HG03378 (cell line): ENCODE measurements at regions not wholly inside any gene's neighbourhood (a gene's known extent, or its start where the extent isn't known, plus 50 kb on each side); places are given as distances from the start of the nearest gene placed in this dataset.
"Not testable (repeated sequence)": the region's sequence is repeated elsewhere in the genome, so short reads cannot be mapped to it uniquely, and the experiment has no call there.

Experiments used
- ATAC-seq: cut with Tn5 transposase; IDR thresholded peaks from one replicate; pipeline ENCODE4 v1.9.1; 2021; ENCODE audit warnings: mild to moderate bottlenecking, moderate library complexity; ENCODE audit not compliant: unreplicated experiment

DNA sequence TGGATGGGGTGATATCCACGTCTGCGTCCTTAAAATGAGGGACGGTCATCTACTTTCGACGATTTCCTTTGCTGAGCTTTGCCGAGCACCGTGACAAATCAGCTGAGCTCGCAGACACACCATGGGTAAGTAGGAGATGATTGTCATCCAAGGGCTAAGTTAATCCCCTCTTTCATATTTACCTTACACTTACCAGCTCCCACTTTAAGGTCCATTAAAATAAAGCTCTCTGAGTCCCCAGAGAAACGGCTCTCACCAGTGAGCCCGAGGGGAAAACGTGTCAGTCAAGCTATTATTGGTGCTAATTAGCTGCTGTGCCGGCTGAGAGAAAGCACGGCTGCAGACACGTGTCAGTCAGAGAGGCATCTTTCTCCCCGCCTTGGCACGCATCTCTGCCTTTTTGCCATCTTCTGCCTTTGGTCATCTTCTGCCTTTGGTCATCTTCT, 72.2 kb downstream of the CRLF2 start:
- ATAC-seq, result no peak

DNA sequence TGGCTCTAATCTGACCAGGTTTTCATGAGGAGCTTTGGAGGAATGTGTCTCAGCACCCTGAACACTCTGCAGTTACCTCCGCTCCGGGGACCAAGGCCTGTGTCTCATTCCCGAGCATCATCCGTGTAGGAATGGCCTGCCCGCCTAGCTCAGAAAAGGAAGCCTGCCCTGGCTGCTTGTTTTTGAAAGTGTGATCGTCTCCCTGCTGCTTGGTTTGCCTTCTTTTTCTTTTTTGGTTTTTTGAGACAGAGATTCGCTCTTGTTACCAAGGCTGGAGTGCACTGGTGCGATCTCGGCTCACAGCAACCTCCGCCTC, 73.3 kb downstream of the CRLF2 start:
- no peak for ATAC-seq

DNA sequence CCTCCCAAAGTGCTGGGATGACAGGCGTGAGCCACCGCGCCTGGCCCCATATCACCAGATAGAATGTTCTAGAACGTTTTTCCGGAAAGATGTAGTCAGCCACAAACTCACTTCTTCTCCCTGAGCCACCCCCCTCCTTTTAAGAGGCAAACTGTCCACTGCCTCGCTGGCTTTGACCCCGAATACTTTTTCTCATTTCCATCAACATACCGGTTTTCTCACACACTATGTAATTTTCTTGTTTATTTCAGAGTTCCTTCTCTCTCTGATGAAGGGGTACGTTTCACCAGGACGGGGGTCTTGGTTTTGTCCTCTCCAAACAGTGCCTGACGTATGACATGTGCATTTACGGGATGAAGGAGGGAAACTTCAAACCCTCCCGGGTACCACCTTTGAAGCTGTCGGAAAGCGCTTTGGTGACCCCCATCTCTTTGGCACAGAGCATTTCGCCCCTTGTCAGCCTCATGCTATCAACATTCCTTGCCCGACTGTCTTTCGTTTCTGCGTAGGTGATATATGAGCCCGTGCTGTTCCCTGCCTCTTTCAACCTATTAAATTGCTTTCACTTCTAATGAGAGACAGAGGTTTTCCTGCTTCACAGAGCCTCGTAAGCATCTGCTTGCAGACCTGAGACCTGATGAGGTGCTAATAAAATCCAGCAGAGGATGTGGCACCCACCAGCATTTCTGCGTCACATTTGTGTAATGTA, 73.8 kb downstream of the CRLF2 start:
- ATAC-seq, result no peak

DNA sequence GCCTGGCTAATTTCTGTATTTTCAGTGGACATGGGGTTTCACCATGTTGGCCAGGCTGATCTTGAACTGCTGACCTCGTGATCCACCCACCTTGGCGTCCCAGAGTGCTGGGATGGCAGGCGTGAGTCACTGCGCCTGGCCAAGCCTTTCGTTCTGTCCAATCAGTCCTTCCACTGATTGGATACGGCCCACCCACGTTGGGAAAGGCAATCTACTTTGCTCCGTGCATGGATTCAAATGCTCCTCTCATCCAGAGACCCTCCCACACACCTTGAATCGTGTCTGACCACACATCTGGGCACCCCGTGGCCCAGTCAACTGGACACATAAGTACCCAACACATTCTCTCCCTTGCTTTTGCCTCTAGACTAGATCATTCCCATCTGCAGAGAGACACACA, 74.9 kb downstream of the CRLF2 start:
- no peak for ATAC-seq

DNA sequence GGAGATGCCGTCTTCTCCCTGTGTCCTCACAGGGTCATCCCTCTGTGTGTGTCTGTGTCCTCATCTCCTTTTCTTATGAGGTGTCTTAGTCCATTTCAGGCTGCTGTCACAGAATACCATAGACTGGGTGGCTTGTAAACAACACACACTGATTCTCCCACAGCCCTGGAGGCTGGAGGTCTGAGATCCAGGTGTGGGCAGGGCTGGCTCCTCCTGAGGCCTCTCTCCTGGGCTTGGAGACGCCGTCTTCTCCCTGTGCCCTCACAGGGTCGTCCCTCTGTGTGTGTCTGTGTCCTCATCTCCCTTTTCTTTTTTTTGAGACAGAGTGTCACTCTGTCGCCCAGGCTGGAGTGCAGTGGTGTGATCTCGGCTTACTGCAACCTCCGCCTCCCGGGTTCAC, 75.9 kb downstream of the CRLF2 start:
- ATAC-seq, result not testable (repeated sequence)

DNA sequence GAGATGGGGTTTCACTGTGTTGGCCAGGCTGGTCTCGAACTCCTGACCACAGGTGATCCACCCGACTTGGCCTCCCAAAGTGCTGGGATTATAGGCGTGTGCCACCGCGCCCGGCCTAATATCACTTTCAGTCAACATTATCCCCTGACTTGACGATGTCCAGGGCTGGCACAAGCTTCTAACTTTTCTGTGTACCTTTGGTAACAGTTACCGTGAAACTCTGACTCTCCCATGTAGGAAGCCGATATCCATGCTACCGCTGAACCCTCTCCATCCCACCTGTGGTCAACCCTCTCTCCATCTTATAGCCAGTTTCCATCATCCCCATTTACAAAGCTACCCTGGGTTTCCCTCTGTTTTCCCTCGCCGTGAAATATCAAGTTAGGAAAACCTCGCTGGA, 77.5 kb downstream of the CRLF2 start:
- ATAC-seq, result no peak

DNA sequence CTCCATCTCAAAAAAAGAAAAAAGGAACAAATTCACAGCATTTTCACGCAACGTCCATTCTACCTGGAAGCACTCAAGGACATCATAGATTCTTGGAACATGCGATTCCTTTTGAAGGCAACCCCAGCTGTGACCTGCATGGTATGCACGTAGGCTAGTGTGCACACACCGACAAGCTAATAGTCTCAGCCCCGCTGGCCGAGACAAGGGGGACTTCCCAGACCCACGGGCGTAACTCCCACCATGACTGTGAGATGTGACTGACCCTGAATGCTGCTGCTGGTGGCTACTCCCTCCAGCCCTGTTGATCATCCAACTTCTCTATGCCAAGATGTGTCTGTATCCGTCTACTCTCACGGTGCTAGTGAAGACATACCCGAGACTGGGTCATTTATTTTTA, 78.3 kb downstream of the CRLF2 start:
- no peak for ATAC-seq

DNA sequence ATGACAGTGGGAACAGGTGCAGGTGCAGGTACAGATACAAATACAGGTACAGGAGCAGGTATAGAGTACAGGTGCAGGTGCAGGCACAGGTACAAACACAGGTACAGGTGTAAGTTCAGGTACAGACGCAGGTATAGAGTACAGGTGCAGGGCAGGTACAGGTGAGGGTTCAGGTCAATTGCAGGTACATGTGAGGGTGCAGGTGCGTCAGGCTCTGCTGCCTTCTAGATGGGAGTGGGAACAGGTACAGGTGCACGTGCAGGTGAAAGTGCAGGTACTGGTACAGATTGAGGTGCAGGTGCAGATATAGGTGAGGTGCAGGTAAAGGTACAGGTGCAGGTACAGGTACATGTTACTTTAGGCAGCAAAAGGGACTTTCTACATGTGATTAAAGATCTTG, 85.7 kb downstream of the CRLF2 start:
- ATAC-seq, result no peak

DNA sequence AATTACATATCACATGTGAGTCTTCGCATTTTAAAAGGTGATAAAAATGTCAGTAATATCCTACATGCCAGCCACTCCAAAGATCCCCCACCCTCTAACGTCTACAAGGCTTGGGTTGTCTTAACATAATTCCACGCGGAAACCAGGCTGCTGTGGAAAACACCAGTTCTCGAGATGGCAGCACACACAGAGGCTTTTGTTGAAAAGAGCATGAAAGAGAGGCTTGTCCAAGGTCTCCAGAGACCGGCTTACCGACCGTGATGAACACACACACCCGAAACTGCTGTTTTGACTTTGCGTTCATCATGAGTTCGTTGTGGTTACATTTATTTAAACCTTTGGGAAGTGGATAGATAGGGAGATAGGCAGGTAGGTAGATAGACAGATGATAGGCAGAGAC, 87.9 kb downstream of the CRLF2 start:
- ATAC-seq, result no peak

DNA sequence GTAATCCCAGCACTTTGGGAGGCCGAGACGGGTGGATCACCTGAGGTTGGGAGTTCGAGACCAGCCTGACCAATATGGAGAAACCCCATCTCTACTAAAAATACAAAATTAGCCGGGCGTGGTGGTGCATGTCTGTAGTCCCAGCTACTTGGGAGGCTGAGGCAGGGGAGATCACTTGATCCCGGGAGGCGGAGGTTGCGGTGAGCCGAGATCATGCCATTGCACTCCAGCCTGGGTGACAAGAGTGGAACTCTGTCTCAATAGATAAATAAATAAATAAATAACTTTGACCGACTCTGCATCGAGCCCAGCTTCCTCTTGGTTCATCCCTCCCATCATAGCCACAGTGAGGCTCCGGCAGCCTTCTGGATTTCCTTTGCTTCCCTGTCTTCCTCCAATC, 89.6 kb downstream of the CRLF2 start:
- not testable (repeated sequence) for ATAC-seq

DNA sequence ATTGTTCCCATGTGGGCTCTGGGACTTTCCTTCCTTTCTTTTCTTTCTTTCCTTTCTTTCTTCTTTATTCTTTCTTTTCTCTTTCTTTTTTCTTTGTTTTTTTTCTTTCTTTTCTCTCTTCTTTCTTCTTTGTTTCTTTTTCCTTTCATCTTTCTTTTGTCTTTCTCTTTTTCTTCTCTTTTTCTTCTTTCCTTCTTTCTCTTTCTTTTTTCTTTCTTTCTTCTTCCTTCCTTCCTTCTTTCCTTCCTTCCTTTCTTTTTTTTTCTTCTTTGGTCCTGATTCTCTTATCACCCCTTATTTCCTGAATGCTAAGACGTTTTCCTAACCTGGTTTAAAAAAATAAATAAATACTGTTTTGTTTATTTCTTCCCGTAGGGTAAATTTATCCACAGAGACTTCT, 93.2 kb downstream of the CRLF2 start:
- no peak for ATAC-seq

DNA sequence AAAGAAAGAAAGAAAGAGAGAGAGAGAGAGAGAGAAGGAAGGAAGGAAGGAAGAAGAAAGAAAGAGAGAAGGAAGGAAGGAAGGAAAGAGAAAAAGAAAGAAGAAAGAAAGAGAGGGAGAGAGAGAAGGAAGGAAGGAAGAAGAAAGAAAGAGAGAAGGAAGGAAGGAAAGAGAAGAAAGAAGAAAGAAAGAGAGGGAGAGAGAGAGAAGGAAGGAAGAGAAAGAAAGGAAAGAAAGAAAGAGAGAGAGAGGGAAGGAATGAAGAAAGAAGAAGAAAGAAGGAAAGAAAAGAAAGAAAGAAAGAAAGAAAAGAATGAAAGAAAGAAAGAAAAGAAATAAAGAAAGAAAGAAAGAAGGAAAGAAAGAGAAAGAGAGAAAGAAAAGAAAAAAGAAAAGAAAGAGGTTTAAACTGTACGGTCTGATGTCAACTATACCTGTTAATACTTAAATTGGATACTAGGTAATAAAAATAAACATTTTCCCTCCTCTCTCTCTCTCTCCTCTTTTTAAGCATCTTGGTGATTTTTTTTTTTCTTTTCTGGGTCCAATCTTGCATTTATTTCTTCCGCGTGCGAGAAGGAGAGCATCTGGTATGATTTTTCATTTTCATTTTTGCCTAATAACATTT, 93.8 kb downstream of the CRLF2 start:
- no peak for ATAC-seq

DNA sequence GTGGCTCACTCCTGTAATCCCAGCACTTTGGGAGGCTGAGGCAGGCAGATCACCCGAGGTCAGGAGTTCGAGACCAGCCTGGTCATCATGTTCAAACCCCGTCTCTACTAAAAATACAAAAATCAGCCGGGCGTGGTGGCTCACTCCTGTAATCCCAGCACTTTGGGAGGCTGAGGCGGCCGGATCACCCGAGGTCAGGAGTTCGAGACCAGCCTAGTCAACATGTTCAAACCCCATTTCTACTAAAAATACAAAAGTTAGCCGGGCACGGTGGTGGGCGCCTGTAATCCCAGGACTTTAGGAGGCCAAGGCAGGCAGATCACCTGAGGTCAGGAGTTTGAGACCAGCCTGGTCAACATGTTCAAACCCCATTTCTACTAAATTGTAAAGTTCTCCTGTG, 97.0 kb downstream of the CRLF2 start:
- not testable (repeated sequence) for ATAC-seq

DNA sequence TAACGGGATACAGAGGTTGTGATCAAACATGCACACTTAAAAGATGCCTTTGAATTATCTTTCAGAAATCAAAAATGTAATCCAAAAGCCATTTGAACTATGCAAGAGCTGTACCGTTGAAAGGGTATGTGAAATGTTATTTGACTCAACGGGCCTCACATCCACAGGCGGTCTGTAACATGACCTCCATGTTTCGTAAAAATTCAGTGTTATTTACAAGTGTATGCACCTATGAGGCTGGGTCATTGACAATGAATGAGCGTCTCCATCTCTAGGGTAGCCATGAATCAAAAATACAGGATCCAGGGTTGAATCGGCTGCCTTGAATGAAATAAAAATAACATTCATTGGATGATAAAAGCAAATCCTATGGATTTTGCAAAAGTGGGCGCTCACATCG, 100.1 kb downstream of the CRLF2 start:
- ATAC-seq, result no peak

DNA sequence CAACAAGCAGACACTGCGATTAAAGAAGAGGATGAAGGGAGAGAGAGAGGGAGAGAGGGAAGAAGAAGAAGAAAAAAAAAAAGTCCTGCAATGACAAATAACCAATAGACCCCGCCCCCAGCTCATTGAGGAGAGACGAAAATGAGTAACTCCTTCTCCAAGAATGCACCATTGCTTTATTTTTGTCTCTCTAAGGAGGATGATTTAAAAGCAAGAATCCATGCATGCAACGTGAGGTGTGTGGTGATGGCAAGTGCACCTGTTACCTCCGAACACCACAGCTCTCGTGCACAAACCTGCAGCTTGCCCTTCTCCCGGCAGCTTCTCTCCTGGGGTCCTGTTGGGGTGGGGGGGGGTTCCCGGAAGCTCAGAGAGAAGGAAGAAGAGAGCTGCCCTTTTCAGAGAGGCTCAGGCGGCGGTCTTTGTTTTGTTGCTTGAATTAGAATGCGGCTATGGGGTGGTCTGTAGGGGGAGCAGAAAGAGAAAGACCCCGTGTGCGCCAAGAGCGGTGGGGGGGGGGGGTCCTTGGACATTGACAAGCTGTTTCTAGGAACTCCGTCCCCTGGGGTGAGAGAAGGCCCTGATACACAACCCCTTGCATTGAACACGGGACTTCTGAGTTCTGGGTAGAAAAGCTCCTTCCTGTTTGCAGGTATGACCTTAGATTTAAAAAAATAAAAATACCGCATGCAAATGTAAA, 100.7 kb downstream of the CRLF2 start:
- no peak for ATAC-seq

DNA sequence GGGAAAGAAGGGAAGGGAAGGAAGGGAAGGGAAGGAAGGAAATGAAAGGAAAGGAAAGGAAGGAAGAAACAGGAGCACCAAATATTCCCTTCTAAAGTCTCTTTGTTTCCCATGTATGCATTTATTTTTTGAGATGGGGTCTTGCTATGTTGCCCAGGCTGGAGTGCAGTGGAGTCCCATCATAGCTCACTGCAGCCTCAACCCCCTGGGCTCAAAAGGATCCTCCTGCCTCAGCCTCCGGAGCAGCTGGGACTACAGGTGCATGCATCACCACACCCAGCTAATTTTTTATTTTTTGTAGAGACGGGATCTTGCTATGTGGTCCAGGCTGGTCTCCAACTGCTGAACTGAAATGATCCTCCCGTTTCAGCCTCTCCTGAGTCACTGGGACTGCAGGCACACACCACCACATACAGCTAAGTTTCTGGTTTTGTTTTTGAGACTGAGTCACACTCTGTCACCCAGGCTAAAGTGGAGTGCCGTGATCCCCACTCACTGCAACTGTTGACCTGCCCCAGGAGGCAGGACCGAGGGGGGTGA, 102.8 kb downstream of the CRLF2 start:
- no peak for ATAC-seq

DNA sequence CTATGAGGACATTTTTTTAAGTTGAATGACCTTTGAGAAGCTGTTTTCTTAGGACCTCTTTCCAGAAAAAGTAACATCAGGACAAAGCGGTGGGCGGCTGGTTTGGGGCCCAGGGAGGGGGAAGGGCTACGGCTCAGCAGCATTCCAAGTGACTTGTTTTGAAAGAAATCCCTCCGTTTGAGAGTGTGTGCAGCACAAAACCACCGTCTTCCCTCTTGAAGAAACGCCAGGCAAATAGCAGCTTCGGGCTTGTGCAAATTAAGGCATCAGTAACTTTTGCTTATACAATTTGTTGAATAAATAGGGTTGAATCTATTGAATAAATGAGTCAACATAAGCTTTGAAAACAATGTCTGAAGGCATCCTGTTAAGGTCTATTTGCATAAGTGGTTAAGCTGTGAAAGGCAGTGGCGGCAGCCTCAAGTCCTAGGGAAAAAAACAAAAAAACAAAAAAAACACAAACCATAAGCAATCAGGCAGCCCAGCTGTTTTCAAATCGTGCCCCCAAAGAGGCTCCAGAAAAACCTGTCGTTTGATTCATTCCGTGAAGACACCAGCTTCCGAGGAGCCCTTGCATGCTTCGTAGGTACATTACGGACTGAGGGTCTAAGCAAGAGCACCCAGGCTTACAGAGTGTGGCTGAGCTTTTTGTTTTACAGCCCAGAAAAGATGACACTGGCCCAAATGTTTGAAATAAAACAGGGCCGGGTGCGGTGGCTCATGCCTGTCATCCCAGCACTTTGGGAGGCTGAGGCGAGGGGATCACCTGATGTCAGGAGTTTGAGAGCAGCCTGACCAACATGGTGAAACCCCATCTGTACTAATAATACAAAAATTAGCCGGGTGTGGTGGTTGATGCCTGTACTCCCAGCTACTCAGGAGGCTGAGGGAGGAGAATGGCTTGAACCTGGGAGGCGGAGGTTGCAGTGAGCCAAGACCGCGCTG, 103.7 kb downstream of the CRLF2 start:
- ATAC-seq, result no peak

DNA sequence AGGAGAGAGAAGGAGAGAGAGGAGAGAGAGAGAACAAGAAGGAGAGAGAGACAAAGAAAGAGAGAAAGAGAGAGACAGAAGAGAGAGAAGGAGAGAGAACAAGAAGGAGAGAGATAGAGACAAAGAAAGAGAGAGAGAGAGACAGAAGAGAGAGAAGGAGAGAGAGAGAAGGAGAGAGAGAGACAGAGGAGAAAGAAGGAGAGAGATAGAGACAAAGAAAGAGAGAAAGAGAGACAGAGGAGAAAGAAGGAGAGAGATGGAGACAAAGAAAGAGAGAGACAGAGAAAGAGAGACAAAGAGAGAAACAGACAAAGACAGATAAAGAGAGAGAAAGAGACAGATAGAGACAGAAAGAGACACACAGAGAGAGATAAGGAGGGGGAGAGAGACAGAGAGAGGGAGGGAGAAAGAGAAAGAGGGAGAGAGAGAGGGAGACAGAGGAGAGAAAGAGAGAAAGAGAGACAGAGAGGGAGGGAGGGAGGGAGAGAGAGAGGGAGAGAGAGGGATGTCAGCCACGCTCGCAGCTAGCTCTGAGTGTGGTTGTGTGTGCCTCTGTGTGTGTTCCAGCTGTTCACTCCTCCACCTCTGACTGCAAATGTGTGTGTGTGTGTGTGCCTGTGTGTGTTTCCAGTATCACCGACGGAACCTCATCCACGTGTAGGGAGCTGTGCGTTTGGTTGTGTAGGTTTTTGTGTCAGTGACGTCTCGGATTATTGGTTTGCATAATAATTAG, 105.8 kb downstream of the CRLF2 start:
- no peak for ATAC-seq

DNA sequence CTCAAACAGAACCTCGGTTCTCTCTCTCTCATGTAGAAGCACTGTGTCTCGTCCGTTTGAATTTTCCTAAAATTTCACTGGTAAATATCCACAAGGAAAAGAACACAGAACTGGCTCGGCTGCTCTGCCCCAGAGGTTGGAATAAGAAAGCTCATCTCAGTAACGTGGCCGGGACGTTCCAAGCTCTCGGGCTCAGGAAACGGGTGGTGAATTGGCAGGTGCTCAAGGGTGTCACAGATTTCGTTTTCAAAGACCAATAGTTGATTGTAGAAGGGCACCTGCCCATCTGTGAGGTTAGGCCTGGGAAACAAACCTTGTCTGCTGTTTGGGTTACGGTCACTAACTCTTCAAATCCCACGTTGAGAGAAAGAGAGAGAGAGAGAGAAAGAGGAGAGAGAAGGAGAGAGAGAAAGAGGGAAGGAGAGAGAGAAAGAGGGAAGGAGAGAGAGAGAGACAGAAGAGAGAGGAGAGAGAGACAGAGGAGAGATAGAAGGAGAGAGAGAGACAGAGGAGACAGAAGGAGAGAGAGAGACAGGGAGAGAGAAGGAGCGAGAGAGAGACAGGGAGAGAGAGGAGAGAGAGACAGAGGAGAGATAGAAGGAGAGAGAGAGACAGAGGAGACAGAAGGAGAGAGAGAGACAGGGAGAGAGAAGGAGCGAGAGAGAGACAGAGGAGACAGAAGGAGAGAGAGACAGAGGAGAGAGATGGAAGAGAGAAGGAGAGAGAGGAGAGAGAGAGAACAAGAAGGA, 106.6 kb downstream of the CRLF2 start:
- no peak for ATAC-seq

DNA sequence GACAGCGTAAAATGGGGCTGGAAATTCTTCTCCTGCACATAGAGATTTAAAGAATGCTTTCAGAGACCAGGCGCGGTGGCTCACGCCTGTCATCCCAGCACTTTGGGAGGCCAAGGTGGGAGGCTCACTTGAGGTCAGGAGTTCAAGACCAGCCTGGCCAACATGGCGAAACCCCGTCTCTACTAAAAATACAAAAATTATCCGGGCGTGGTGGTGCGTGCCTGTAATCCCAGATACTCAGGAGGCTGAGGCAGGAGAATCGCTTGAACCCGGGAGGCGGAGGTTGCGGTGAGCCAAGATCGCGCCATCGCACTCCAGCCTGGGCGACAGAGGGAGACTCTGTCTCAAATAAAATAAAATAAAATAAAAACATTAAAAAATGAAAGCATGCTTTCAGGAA, 107.4 kb downstream of the CRLF2 start:
- not testable (repeated sequence) for ATAC-seq
